Mucosa of rectum (tissue), 2 donors: ENCODE measurements at regions not wholly inside any gene's neighbourhood (a gene's known extent, or its start where the extent isn't known, plus 50 kb on each side); places are given as distances from the start of the nearest gene placed in this dataset.

Experiments
- H3K27ac ChIP-seq, 2 donors: one replicate each; pipeline ENCODE4 v1.7.0; 2013; ENCODE audit warnings: inconsistent platforms in 2 of 2, low read depth in 2 of 2, low read length in 2 of 2
- H3K27me3 ChIP-seq, 2 donors: one replicate each; pipeline ENCODE4 v1.7.0; 2013; ENCODE audit warnings: low read length in 2 of 2; ENCODE audit not compliant: control insufficient read depth in 2 of 2, insufficient read depth in 2 of 2
- H3K36me3 ChIP-seq, 2 donors: one replicate each; pipeline ENCODE4 v1.7.0; 2013; ENCODE audit warnings: low read length in 2 of 2; ENCODE audit not compliant: control insufficient read depth in 2 of 2, insufficient read depth in 2 of 2
- H3K4me1 ChIP-seq, 2 donors: one replicate each; pipeline ENCODE4 v1.7.0; 2013; ENCODE audit warnings: low read length in 2 of 2, mild to moderate bottlenecking in 1 of 2; ENCODE audit not compliant: control insufficient read depth in 2 of 2, insufficient read depth in 2 of 2
- H3K4me3 ChIP-seq, 2 donors: one replicate each; pipeline ENCODE4 v1.7.0; 2013; ENCODE audit warnings: low read length in 2 of 2
- H3K9ac ChIP-seq, 2 donors: one replicate each; pipeline ENCODE4 v1.7.0; 2013; ENCODE audit warnings: low read length in 2 of 2, low read depth in 1 of 2, mild to moderate bottlenecking in 1 of 2
- H3K9me3 ChIP-seq, 2 donors: one replicate each; pipeline ENCODE4 v1.7.0; 2013; ENCODE audit warnings: low read length in 2 of 2; ENCODE audit not compliant: control insufficient read depth in 2 of 2
- donor health status: healthy.
- donor health status: Normal muscosa, but diverticular disease.

DNA sequence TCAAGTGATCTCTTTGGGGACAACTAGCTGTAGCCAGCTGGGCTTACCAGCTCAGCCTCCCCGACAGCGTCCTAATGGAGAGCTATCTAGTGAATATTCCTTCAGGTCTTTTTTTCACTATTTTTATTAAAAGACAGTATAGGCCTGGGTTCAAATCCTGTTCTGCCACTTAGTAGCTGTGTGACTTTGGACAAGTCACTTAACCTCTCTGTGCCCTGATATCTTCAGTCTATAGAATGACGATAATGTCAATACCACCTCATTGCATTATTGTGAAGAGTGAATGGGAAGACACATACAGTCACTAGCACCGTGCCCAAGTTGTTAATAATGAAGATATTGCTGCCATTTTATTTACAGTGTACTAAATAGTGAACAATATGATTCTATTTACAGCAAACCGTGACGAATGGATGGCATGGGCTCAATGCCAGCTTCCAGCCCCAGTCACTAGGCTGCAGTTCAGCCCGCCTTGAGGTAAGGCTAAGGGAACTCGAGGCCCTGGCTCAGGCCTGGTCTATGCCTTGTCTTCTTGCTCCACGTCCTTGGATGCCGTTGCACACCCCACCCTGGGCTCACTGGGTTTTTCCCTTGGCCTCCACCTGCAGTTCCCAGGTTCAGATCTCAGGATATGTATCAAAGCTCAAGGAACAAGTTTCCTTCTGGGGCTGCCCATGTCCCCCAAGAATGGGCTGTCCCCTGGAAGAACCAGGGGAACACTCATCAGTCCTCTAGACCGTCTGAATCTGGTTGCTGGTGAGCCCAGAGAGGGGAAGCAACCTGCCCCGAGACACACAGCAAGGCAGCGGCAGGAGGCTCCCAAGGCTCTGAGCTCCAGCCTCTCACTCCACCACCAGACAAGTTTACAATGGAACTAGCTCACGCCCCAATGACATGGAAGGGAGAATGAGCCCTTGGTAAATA, 95.4 kb upstream of the TNRC6C start:
- no peaks in the 10 kb centered on the region for H3K27me3 ChIP-seq
- no peak overlapping the region for H3K4me3 ChIP-seq
- no peaks in the 10 kb centered on the region for H3K9me3 ChIP-seq
- H3K27ac ChIP-seq = peak overlapping the region; percentile 65 to 80
- no peaks in the 10 kb centered on the region for H3K36me3 ChIP-seq
- H3K9ac ChIP-seq = no peak overlapping the region
- peaks cover 11 to 19% of the 10 kb centered on the region in 2 donors for H3K4me1 ChIP-seq

- Histone ChIP-seq H3K4me1 (peaks cover 11 to 19% of the 10 kb centered on the region in 2 donors), H3K4me3 (peak overlapping the region in 1 of 2 donors; percentile 37)
Measured at GRCh38 chr17:77863814-77864161, 94.7 kb upstream of the TNRC6C start.

DNA sequence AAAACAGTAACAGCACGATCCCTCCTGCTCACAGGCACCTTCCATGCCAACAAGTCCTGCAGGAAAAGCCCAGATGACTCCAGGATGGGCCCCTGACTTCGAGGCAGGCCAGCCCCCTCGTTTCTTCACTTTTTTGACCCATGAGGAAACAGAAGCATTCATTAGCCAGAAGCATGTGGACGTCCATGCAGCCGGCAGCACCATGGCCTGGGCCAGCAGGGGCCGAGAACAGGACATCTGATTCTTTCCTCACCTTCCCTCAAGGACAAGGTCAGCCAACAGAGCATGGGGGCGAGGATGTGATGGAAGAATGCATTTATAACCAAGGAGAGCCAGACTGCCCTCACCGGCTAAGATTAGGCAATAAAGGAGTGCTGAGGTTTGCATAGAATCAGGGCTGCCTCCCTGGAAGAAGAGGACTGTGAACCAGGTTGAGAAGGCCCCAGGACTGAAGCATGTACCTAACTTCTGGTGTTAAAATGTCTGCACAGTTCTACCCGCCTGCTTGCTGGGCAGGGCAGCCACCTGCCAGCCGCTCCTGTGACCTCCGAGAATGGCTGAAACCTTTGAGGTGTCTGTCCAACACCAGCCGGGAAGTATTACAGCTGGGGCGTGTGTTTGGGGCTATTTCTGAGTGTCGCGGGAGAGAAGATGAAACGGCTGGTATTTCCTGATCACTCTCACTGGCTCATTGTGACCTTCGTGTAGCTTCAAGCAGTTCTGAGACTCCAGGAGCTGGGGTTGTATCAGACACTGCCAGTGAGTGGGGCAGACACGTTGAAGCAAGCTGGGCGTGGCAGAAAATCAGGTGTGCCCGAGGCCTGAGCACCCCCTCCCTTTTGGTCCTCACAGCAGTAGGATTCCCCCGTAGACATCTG, 94.0 kb upstream of the TNRC6C start:
- H3K9ac ChIP-seq = peak overlapping the region; percentile 26 to 37
- H3K27ac ChIP-seq = peak overlapping the region; percentile 65 to 80
- no peaks in the 10 kb centered on the region for H3K9me3 ChIP-seq
- H3K4me1 ChIP-seq = peaks cover 11 to 24% of the 10 kb centered on the region in 2 donors
- H3K27me3 ChIP-seq = no peaks in the 10 kb centered on the region
- no peaks in the 10 kb centered on the region for H3K36me3 ChIP-seq
- H3K4me3 ChIP-seq = peak overlapping the region; percentile 5 to 37

More at GRCh38 chr17:77863814-77864161, 94.7 kb upstream of the TNRC6C start:
- Histone ChIP-seq H3K27me3 (no peaks in the 10 kb centered on the region), H3K36me3 (no peaks in the 10 kb centered on the region), H3K27ac (peak overlapping the region; percentile 65 to 80), H3K9ac (peak overlapping the region in 1 of 2 donors; percentile 37), H3K9me3 (no peaks in the 10 kb centered on the region)

DNA sequence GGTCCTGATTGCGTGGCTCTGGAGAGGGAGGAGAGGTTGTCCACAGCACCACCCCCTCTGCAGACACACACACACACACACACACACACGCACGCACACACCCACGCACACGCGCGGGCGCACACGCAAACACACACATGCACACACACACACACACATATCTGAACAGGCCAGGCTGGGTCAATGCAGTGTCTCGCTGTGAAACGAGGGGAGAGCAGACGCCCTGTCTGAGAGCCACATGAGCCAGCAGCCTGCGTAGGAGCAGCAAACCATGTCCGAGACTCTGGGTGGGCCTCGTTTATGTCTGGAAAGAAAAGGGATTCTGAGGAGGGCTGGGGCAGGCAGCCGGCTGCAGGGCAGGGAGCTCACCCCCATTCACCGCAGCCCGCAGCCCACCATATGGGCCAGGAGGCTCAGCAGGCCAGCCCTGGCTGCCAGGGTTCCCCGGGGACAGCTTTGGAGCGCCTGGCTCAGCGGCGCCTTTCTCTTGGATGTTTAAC, 93.3 kb upstream of the TNRC6C start:
- Histone ChIP-seq H3K27ac (peak overlapping the region in 1 of 2 donors; percentile 80), H3K4me1 (peaks cover 11 to 24% of the 10 kb centered on the region in 2 donors), H3K9me3 (no peaks in the 10 kb centered on the region), H3K27me3 (peaks cover 0 to 4% of the 10 kb centered on the region in 2 donors), H3K4me3 (no peak overlapping the region), H3K9ac (no peak overlapping the region), H3K36me3 (no peaks in the 10 kb centered on the region)

DNA sequence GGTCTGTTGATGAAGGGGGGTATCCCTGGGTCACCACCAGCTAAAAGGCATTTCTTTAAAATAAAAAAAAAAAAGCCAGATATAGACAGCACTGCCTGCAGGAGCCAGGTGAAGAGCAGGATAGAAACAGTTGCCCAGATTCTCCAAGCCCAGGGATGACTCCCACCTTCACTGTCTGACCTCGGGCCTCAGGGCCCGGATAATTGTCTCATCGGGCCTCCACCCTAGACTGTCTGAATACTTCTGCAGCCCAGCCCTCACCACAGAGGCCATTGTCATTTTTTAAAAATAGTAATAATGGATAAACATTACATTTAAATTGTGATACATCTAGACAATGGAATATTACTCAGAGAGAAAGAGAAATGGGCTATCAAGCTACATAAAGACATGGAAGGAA, 92.8 kb upstream of the TNRC6C start:
- peaks cover 0 to 4% of the 10 kb centered on the region in 2 donors for H3K27me3 ChIP-seq
- H3K4me1 ChIP-seq = peaks cover 11 to 24% of the 10 kb centered on the region in 2 donors
- no peaks in the 10 kb centered on the region for H3K36me3 ChIP-seq
- H3K4me3 ChIP-seq = no peak overlapping the region
- no peaks in the 10 kb centered on the region for H3K9me3 ChIP-seq
- H3K9ac ChIP-seq = no peak overlapping the region
- H3K27ac ChIP-seq = no peak overlapping the region

DNA sequence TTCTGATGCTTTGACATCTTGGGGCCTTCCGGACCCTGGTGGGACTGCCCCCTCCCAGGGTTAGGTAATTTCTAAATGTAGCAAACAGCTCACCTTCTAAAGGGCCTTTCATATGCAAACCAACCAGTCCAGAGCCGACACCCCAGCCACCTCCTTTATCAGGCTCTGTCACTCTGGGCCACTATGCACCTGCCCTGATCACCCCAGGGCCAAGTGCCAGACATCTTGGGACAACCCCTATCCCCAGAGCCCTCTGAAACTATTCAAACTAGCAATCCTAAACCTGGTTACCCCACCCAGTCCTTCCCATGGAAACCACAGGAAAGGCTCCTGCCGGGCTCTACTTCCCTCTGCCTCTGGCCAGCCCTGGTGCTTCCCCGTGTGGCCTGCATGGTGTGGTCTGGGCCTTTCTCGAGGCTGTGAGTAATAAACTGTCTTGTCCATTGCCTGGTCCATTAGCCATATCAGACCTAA, 91.2 kb upstream of the TNRC6C start:
- Histone ChIP-seq H3K9me3 (no peaks in the 10 kb centered on the region), H3K4me1 (peaks cover 11 to 24% of the 10 kb centered on the region in 2 donors), H3K4me3 (no peak overlapping the region), H3K9ac (no peak overlapping the region), H3K36me3 (no peaks in the 10 kb centered on the region), H3K27me3 (peaks cover 4 to 6% of the 10 kb centered on the region in 2 donors), H3K27ac (no peak overlapping the region)

DNA sequence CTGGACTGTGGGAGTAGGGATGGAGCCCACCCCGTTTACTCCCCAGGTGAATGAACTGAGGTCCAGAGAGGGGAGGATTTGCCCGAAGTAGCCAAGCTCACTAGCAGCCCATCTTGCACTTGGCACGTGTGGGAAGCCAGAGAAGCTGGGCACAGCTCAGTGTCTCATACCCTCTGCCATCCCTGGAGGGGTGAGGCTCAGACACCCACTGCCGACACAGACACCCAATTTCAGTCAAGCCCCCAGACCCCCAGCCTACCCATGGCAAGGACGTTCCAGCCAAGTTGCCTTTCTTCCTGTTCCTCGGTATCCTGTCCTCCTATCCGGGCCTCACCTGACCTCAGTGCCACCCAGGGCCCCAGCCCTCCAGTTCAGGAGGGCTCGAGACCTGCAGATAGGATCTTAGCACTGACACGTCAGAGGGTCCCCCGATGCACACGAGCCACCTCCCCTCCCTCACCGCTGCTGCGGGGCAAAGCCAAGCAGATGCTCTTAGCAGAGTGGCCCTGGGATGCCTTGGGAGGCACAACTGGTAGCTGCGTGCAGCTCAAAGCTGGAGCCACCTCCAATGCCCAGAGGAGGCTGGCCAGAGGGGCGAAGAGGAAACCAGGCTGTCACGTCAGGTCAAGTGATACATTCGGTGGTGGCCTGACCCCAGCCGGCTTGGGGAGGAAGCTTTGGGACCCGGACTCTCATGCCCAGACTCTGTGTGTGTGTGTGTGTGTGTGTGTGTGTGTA, 90.4 kb upstream of the TNRC6C start:
- no peak overlapping the region for H3K9ac ChIP-seq
- peaks cover 4 to 7% of the 10 kb centered on the region in 2 donors for H3K27me3 ChIP-seq
- H3K27ac ChIP-seq = no peak overlapping the region
- no peak overlapping the region for H3K4me3 ChIP-seq
- no peaks in the 10 kb centered on the region for H3K9me3 ChIP-seq
- no peaks in the 10 kb centered on the region for H3K36me3 ChIP-seq
- peaks cover 13 to 23% of the 10 kb centered on the region in 2 donors for H3K4me1 ChIP-seq

DNA sequence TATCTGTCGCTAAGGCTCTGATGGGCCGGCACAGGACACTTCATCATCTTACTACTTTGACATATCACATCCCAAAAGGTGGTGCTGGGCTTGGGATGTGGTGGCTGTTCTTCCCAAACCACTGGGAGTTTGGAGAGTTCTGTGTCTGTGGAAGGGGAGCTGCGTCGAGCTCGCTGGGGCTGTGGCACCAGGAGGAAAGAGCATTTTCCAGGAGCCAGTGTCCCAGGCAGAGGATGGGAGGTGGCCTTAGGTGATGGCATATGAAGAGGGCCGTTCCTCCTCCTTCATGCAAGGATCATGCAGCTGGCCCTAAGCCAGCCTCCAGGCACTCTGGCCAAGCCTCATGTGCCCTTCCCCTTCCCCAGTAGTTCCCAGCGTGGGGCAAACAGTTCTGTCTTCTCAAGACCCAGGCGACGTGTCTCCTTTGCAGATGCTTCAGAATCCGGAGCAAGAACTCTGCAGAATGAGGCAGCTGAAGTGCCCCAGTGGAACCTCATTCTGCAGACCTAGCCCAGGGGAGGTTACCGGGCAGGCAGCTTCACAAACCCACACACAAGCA, 89.4 kb upstream of the TNRC6C start:
- Histone ChIP-seq H3K9ac (no peak overlapping the region), H3K27me3 (peaks cover 4 to 7% of the 10 kb centered on the region in 2 donors), H3K36me3 (no peaks in the 10 kb centered on the region), H3K4me1 (peaks cover 11 to 14% of the 10 kb centered on the region in 2 donors), H3K27ac (no peak overlapping the region), H3K9me3 (no peaks in the 10 kb centered on the region), H3K4me3 (peak overlapping the region in 1 of 2 donors; percentile 20)

DNA sequence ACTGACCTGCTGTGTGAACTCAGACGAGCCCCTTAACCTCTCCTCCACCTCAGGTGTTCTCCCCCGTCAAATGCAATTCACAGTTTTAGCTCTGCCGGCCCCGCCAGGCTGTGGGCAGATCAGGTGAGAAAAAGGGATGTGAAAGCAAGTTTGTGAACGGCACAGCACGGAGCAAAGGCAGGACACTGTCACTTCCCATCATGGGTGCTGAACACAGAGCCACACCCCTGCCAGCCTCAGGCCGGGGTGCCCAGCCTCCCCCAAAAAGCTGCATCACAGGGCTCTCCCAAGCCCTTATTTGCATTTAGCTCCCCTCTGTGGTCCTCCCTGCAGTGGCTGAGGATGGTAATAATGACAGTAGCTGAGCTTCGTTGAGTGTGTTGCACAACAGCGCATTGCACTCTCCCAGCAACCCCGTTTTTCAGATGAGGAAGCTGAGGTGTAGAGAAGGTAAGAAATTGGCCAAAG, 88.8 kb upstream of the TNRC6C start:
- H3K4me1 ChIP-seq = peaks cover 5 to 8% of the 10 kb centered on the region in 2 donors
- H3K27ac ChIP-seq = no peak overlapping the region
- peaks cover 4 to 7% of the 10 kb centered on the region in 2 donors for H3K27me3 ChIP-seq
- H3K4me3 ChIP-seq = peak overlapping the region in 1 of 2 donors; percentile 20
- H3K9ac ChIP-seq = no peak overlapping the region
- no peaks in the 10 kb centered on the region for H3K9me3 ChIP-seq
- H3K36me3 ChIP-seq = no peaks in the 10 kb centered on the region
